Middle frontal gyrus (tissue), 1 donor: ENCODE measurements at regions not wholly inside any gene's neighbourhood (a gene's known extent, or its start where the extent isn't known, plus 50 kb on each side); places are given as distances from the start of the nearest gene placed in this dataset.
"Not testable (repeated sequence)": the region's sequence is repeated elsewhere in the genome, so short reads cannot be mapped to it uniquely, and the experiment has no call there.

Experiments
- DNase-seq: peaks from one replicate; pipeline ENCODE4 v3.0.0-alpha.2; 2015; ENCODE audit warnings: low spot score; ENCODE audit errors: extremely low spot score

GRCh38 chr1:213582976-213583567 is 404.7 kb upstream of the PROX1 start:
- no peak for DNase-seq

DNA sequence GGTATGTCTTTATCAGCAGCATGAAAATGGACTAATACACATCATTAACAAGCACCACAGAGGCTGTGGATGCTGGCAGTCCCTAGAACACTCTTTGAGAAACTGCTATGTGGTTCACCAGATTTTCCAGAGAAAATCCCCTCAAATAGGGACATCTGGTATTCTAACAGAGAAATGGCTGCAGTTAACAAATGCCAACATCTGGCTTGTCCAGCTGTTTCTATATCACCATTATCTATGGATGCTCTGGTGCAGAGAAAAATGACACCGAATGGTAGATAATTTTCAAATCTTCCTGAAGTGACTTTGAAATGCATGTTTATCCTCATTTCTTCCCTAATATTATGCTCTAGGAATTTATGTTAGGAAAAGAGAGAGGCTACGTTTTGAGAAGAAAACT is 403.5 kb upstream of the PROX1 start:
- DNase-seq, result no peak

- no peak for DNase-seq
Observed at GRCh38 chr1:213585402-213585801, 402.4 kb upstream of the PROX1 start.

- no peak for DNase-seq
Observed at GRCh38 chr1:213585959-213586586, 401.7 kb upstream of the PROX1 start.

- no peak for DNase-seq
Observed at GRCh38 chr1:213586587-213586972, 401.2 kb upstream of the PROX1 start.

DNA sequence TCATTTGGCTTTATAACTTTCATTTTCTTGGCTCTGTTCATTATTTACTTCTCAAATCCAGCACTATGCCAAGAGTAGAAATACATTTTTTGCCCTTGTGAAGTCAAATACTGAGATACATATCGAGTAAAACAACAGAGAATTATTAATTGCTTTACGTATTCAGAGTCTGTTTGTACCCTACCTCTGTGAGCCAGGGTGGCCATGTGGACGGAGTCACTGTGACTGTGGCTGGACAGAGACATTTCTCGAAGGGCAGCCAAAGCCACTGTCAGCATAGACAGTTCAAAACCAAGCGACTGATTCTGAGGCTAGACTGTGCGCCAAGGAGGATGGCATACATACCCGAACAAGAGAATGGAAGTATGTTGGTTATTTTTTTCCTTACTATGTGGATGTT is 391.0 kb upstream of the PROX1 start:
- no peak for DNase-seq

GRCh38 chr1:213598263-213598662 is 389.5 kb upstream of the PROX1 start:
- no peak for DNase-seq

DNA sequence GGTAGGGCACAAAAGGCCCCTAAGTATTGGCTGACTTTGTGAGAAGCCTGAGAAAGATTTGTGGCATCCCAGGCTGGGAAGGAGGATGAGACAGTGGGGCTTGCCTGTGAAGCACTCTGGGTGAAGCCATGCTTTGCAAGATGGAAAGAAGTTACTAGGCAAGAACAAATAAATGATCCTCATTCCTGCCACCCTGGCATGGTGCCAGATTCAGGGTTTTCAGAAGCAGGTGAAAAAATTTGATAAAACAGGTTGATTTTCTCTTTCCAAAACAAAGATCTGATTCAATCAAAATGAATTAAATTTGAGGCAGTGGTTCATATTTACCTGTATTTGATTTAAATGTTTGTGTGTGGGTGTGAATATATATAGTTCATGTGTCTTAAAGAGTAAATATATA is 386.9 kb upstream of the PROX1 start:
- no peak for DNase-seq

- DNase-seq, result not testable (repeated sequence)
Observed at GRCh38 chr1:213601705-213602104, 386.1 kb upstream of the PROX1 start.

DNA sequence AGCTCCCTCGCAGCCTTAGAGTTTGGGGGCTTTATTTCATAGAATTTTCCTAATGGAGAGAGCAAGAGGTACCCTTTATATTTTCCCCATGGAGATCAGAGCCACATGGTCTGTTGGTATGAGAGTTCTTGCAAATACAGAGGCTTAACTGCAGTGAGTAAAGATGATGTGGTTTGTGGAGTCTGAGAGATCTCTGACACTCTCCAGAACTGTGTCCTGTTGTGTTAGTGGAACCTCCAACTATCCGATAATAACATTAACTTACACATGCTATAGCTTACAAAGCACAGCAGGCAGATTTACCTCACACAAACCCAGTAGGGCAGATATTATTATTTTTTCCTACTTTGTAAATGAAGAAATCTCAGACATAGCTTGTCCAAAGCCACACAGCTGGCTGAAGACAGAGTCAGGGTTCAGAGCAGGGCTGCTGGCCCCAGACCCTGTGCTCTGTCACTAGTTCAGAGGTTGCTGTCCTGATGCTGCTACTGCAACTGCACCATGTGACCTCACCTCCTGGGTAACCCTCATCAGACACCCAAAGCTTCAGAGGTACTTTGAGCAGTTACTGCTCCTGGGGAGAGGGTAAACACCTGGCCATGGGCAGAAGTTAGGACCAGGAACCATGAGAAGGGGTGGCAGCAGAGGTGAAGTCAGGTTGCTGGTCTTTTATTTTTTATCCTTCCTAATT is 384.8 kb upstream of the PROX1 start:
- DNase-seq, result no peak

- DNase-seq, result no peak
Observed at GRCh38 chr1:213604477-213604876, 383.3 kb upstream of the PROX1 start.

DNA sequence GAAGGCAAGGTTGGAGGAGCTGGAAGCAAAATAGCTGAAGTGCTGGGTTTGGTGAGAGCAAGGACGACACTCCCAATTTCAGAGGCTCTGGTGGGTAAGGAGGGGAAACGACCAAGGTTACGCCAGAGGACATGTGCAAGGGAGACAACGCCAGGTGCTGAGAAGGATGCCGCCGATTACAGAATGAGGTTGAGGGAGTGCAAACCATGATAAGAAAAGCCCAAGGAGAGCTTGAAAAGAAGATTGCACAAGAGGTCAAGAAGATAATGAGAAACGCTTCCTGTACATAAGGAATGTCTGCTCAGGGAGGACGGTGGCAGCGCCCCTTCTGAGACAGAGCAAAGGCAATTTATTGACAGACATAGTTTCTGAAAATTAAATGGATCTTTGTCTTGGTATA is 382.0 kb upstream of the PROX1 start:
- no peak for DNase-seq

GRCh38 chr1:213606252-213606820 is 381.4 kb upstream of the PROX1 start:
- DNase-seq, result no peak

GRCh38 chr1:213613549-213613948 is 374.2 kb upstream of the PROX1 start:
- DNase-seq, result no peak

DNA sequence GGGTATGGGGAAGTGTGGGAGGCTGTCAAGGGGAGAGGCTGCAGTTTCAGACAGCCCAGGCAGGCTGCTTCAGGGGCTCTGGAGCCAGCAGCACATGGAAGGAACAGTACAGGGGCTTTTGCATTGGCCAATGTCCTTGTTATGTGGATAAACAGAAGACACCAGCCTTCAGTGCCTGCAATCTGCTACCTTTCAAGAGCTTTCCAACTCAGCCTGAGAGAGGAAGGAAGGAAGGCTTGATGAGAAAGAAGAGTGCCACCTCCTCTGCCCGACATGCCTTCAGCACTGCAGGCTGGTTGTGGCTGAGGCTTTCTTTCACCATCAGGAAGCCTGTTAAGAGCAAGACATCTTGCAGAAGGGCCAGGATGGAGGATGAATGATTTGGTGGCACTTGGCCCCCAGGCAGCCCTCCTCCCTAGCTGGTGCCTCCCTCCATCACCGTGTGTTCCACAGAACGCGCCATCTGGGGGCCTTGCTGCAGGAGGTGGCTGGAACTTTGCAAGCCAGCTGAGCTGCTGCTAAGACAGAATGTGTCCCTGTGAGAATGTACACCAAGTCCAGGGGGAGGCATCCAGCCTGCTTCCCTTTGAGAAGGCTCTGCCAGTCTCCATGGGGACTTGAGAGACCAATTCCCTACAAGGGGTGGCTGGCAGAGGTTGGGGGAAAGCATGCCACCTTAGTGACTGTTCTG is 372.4 kb upstream of the PROX1 start:
- no peak for DNase-seq

- no peak for DNase-seq
Observed at GRCh38 chr1:213617133-213617532, 370.6 kb upstream of the PROX1 start.

GRCh38 chr1:213618094-213618493 is 369.7 kb upstream of the PROX1 start:
- no peak for DNase-seq

- DNase-seq, result no peak
Observed at GRCh38 chr1:213619026-213619425, 368.7 kb upstream of the PROX1 start.

GRCh38 chr1:213621077-213621476 is 366.7 kb upstream of the PROX1 start:
- DNase-seq, result no peak

- DNase-seq, result no peak
Observed at GRCh38 chr1:213622365-213623063, 365.3 kb upstream of the PROX1 start.

DNA sequence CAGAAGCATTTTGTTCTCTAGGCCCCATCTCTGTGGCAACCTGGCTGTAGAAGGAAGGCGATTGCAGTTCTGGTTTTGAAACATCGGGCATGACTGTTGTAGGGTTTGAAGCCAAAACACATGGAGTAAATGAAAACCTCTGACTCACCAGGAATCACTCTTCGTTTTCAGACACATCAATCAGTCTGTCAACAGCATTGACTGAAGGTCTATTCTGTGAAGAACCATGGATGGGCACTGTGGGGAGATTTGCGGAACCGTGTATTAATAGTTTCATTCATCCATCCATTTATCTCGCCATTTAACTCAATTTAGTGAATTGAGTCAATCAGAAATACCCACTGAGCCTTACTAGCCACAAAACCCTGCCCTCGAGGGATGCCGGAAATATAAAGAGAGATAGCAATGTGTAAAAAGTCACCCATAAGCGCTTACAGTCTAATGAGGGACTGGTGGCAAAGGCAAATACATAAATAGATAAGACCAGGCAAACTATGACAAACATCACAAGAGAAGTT is 364.6 kb upstream of the PROX1 start:
- no peak for DNase-seq
